ENCODE measurements at regions not wholly inside any gene's neighbourhood (a gene's known extent, or its start where the extent isn't known, plus 50 kb on each side); places are given as distances from the start of the nearest gene placed in this dataset.

- intact Hi-C loops (cut with micrococcal nuclease), result no loop called here
- H3K4me3 Mint-ChIP-seq, result no peak overlapping the region
- no peak for TF ChIP-seq CTCF (IDR thresholded peaks at IDR 0.05)
- CTCF ChIA-PET, result no interaction called here
- no peaks in the 10 kb centered on the region for H3K36me3 Mint-ChIP-seq (ENCODE audit: low read depth)
- peaks cover 16% of the 10 kb centered on the region for H3K9me3 Mint-ChIP-seq
- POLR2A ChIA-PET, result no interaction called here
- peak; percentile 2 for DNase-seq
- ATAC-seq, result no peak
- no peaks in the 10 kb centered on the region for H3K27me3 Mint-ChIP-seq
- H3K27ac Mint-ChIP-seq, result no peak overlapping the region
- no peaks in the 10 kb centered on the region for H3K4me1 Mint-ChIP-seq (ENCODE audit: low read depth)
Observed at GRCh38 chr2:81266106-81266505, 961.6 kb upstream of the LRRTM1 start.

GRCh38 chr2:81263989-81264388 lies 959.4 kb upstream of the LRRTM1 start:
- no peak overlapping the region for H3K27ac Mint-ChIP-seq
- CTCF ChIA-PET, result no interaction called here
- ATAC-seq (no peak), DNase-seq (no peak)
- no peaks in the 10 kb centered on the region for H3K36me3 Mint-ChIP-seq (ENCODE audit: low read depth)
- no peak overlapping the region for H3K4me3 Mint-ChIP-seq
- H3K27me3 Mint-ChIP-seq, result no peaks in the 10 kb centered on the region
- intact Hi-C loops (cut with micrococcal nuclease), result no loop called here
- no peaks in the 10 kb centered on the region for H3K4me1 Mint-ChIP-seq (ENCODE audit: low read depth)
- peaks cover 18% of the 10 kb centered on the region for H3K9me3 Mint-ChIP-seq
- TF ChIP-seq CTCF (IDR thresholded peaks at IDR 0.05), result no peak
- POLR2A ChIA-PET, result no interaction called here

GRCh38 chr2:81260320-81260719 lies 955.8 kb upstream of the LRRTM1 start:
- ChIA-PET CTCF (no interaction called here), POLR2A (no interaction called here)
- H3K4me3 Mint-ChIP-seq, result no peak overlapping the region
- no peaks in the 10 kb centered on the region for H3K27me3 Mint-ChIP-seq
- peaks cover 5% of the 10 kb centered on the region for H3K9me3 Mint-ChIP-seq
- intact Hi-C loops (cut with micrococcal nuclease), result no loop called here
- no peak for ATAC-seq
- no peaks in the 10 kb centered on the region for H3K4me1 Mint-ChIP-seq (ENCODE audit: low read depth)
- H3K27ac Mint-ChIP-seq, result no peak overlapping the region
- TF ChIP-seq CTCF (IDR thresholded peaks at IDR 0.05), result no peak
- no peak for DNase-seq
- H3K36me3 Mint-ChIP-seq (ENCODE audit: low read depth), result no peaks in the 10 kb centered on the region

- ChIA-PET POLR2A (no interaction called here), CTCF (no interaction called here)
- Mint-ChIP-seq H3K36me3 (ENCODE audit: low read depth) (no peaks in the 10 kb centered on the region), H3K27ac (no peak overlapping the region), H3K27me3 (no peaks in the 10 kb centered on the region), H3K4me3 (no peak overlapping the region), H3K4me1 (ENCODE audit: low read depth) (no peaks in the 10 kb centered on the region), H3K9me3 (peaks cover 21% of the 10 kb centered on the region)
- TF ChIP-seq CTCF (IDR thresholded peaks at IDR 0.05), result no peak
- ATAC-seq (no peak), DNase-seq (no peak)
- intact Hi-C loops (cut with micrococcal nuclease), result no loop called here
Observed at GRCh38 chr2:81250270-81250669, 945.7 kb upstream of the LRRTM1 start.

GRCh38 chr2:81249152-81249551 lies 944.6 kb upstream of the LRRTM1 start:
- Mint-ChIP-seq H3K4me1 (ENCODE audit: low read depth) (no peaks in the 10 kb centered on the region), H3K27me3 (no peaks in the 10 kb centered on the region), H3K4me3 (no peak overlapping the region), H3K9me3 (peaks cover 23% of the 10 kb centered on the region), H3K27ac (no peak overlapping the region), H3K36me3 (ENCODE audit: low read depth) (no peaks in the 10 kb centered on the region)
- DNase-seq, result no peak
- no peak for ATAC-seq
- intact Hi-C loops (cut with micrococcal nuclease), result no loop called here
- no peak for TF ChIP-seq CTCF (IDR thresholded peaks at IDR 0.05)
- ChIA-PET CTCF (no interaction called here), POLR2A (interaction anchor here (0.6 kb wide), 1 partner anchor 1092 kb away, joined by 3 read pairs; no protein-coding TSS in a partner anchor)

Measured in activated CD8-positive, alpha-beta T cell treated with anti-CD3 and anti-CD28 coated beads for 36 hours (primary cell).